NCI-H345 treated with DMSO at 0.1 percent for 48 hours (cell line): ENCODE measurements at regions not wholly inside any gene's neighbourhood (a gene's known extent, or its start where the extent isn't known, plus 50 kb on each side); places are given as distances from the start of the nearest gene placed in this dataset.
"Not testable (repeated sequence)": the region's sequence is repeated elsewhere in the genome, so short reads cannot be mapped to it uniquely, and the experiment has no call there.

Source experiments
- DNase-seq: peaks from one replicate; lab custom pipeline; 2025; ENCODE audit not compliant: unreplicated experiment; lab: John Stamatoyannopoulos, UW

GRCh38 chr6:11961923-11962322, 50.2 kb upstream of the HIVEP1 start:
- no peak for DNase-seq

GRCh38 chr6:11960909-11961779, 51.0 kb upstream of the HIVEP1 start:
- DNase-seq = no peak

GRCh38 chr6:11956781-11957180, 55.3 kb upstream of the HIVEP1 start:
- no peak for DNase-seq

DNA sequence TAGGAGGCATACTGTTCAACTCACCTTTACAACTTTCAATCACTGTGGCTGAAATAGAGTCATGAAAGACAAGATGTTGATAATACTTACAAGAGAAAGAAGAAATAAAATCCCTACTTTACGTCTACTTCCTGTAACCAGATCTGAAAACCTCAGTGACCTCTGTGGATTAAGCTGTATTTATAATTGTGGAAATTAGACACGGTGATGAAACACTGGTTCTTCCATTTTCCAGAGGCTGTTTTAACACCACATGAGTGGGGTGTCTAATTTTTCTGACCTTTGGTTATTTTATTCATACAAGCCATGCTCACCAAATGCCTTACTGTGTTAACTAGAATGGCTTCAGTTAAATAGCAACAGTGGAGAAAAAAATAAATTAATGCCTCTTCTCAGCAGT, 58.5 kb upstream of the HIVEP1 start:
- DNase-seq = no peak

DNA sequence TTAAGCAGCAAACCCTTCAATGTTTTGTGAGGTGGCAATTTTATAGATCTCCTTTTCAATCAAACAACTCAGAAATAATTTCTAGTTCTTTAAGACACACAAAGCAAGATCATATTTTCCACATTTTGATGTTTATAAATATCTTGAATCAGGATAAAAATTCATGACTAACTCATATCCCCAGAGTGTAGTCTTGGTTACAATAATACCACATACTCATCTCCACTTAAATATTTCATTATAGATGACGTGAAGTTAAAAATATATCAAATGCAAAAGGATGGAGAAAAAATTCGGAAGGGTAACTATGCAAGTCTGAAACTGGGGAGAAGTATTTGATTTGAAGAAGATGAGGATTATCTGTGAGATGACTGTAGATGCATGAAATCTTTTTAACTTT, 59.8 kb upstream of the HIVEP1 start:
- no peak for DNase-seq

- no peak for DNase-seq
These were observed 60.2 kb upstream of the HIVEP1 start for GRCh38 chr6:11951868-11952267.

DNA sequence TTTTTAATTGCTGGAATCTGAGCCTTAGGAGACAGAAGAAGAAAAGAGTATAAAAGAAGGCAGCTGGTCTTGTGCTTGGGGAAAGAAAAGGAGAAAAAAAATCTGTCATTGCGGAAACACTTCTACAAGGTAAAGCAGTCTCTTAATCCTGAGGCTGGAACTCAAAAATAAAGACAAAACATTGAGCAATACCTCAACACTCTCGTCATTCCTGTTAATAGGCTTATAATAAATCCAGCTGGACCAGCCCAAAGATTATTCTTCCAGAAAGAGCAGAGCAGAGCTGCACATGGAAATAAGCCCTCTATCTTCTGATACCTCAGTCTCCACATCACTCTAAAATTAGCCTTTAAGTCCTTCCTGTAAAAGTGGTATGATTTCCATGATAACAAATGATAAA, 62.0 kb upstream of the HIVEP1 start:
- DNase-seq = no peak

GRCh38 chr6:11947575-11947974, 64.5 kb upstream of the HIVEP1 start:
- no peak for DNase-seq

- DNase-seq = no peak
These were observed 65.0 kb upstream of the HIVEP1 start for GRCh38 chr6:11947063-11947462.

DNA sequence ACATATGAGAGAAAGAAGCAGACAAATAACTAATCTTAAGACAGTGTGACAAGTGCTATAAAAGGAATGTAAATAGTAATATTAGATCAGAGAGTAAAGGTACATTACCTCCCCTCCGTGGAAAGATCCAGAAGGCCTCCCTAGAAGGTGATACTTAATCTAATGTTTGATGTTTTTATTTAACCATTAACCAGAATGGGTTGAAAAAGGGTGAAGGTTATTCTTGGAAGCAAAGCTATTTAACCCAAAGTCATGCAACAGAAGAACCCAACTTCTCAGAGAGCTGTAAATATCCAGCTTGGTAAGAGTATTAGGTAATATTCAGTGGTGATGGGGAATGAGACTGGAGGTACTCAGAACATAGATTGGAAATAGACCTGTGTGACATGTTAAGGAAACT, 68.0 kb upstream of the HIVEP1 start:
- DNase-seq = no peak

- no peak for DNase-seq
These were observed 69.1 kb upstream of the HIVEP1 start for GRCh38 chr6:11943060-11943459.

DNA sequence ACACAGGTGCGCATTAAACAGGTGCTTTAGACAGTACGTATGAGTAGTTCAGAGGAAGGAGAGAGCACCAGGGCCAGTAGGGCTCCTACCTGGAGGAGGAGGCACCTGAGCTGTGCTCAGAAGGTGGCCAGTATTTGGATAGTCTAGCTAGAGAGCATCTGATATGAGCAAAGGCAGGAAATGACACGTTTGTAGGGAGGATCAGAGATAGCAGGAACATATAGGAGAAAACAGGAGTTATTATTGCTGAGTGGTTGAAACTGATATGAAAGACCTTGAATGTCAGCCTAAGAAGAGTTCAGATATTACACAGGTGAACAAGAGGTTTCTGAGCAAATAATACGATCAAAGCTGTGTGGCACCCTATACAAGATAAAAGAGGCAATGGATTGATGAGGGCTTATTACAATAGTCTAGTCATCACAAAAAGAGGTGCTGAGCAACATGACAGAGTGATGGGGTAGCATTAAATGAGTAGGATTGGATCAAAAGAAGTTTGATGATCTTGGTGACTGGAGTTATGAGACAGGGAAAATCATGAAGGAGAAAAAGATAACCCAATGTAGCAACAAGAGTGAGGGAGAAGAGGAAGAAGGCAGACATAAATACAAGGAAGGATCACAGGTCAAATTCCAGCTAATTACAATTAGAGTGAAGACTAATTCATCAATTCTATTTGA, 69.8 kb upstream of the HIVEP1 start:
- no peak for DNase-seq

DNA sequence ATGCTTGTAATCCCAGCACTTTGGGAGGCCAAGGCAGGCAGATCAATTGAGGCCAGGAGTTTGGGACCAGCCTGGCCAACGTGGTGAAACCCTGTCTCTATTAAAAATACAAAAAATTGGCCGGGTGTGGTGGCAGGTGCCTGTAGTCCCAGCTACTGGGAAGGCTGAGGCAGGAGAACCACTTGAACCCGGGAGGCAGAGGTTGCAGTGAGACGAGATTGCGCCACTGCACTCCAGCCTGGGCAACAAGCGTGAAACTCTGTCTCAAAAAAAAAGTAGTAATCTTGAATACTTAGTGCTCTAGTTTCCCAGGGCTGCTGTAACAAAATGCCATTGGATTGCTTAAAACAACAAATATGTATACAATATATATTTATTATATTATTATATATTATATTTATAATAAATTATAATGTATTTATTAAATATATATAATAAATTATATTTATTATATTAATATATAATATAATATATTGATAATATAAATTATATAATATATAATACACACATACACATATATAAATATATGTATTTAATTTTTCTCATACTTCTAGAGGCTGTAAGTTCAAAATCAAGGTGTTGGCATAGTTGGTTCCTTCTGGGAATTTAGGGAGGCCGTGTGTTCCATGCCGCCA, 71.5 kb upstream of the HIVEP1 start:
- not testable (repeated sequence) for DNase-seq

DNA sequence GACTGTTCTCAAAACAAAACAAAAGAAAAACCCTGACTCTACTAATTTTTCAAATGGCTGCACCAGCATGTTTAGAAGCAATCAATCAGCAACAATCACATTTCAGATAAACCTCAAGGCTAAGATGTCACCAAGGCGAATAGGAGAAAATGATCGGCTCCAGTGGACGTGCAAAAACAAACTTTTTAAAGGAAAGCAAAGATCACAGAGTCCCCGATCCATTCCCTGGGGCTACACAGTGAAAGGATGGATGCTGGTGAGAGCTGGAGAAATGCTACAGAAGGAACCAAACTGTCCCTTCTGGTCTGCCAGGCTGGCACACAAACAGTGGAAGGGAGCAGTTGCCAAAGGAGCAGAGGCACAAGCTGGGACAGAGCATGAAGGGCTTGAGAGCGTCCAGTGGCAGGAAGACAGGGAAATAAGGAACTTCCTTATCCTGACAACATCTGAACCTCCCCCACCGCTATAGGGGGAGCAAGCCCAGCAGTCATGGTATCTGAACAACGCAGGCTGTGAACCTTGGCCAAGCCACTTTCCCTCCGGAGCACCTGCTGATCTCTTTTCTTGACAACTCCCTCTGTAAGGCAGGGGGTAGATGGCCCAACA, 73.7 kb upstream of the HIVEP1 start:
- DNase-seq = no peak

DNA sequence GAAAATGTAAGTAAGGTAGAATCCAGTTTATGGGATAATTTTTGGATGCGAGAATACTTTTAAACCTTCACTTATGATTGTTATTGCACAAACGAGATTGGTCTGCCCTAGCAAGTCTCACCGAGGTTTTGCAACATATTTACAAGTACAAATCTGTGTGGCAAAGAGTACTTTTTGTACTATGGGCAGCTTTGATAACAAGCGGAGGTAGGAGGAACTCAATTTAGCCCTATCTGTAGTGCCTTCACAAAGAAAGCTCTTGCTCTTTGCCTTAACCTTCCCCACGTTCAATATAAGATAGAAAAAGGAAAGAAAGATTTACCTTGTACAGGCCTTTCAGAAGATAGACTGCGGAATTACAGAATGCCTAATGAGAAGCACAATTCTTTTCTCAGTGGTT, 77.5 kb upstream of the HIVEP1 start:
- no peak for DNase-seq

GRCh38 chr6:11932892-11933291, 79.2 kb upstream of the HIVEP1 start:
- DNase-seq = not testable (repeated sequence)

- DNase-seq = no peak
These were observed 80.6 kb upstream of the HIVEP1 start for GRCh38 chr6:11931296-11932035.

DNA sequence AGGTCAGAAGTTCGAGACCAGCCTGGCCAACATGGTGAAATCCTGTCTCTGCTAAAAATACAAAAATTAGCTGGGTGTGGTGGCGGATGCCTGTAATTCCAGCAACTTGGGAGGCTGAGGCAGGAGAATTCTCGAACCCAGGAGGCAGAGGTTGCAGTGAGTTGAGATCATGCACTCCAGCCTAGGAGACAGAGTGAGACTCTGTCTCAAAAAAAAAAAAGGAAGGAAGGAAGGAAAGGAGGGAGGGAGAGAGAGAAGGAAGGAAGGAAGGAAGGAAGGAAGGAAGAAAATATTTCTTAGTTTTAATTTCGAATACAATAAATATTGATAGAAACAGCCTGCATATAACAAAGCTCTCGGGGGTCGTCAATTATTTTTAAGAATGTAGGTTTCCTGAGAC, 81.3 kb upstream of the HIVEP1 start:
- DNase-seq = not testable (repeated sequence)

DNA sequence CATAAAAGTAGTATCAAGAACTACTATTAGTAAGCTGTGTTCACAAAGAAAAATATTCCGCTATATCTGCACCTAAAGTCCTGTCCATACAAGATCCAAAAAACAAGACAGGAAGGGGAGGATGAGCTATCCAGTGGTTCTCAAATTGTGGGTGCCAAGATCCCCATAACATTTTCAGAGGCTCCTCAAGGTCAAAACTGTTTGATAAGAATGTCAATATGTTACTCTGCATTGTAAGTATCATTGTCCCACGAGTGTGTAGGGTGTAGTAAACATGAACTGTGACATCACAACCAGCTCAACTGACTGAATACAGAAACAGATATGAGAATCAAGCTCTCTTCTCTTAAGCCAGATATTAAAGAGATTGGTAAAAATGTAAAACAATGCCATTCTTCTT, 81.9 kb upstream of the HIVEP1 start:
- no peak for DNase-seq

DNA sequence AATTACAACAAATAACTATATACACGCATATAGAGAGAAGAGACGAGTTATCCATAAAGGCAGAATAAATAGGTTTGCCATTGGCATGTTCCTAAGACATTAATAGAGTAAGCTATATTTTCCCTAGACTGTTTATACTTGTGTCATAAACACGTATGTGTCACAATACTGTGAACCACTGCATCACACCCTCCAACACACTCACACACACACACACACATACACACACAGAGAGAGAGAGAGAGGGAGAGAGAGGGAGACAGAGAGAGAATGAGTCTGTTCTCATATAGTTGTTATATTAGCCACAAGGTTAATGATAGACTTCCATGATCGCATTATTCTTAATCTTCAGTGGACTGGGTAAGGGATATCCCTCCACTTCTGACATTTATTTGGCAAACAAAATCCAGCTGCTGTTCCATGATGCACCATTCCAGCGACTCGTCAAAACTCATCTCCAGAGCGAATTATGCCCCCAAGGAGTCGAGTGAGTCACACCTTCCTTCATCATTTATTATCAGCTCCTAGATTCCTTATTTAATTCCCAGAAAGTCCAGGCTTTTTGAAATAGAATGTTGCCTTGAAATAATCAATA, 82.8 kb upstream of the HIVEP1 start:
- DNase-seq = no peak
